Lower leg skin (tissue), 3 donors: ENCODE measurements at regions not wholly inside any gene's neighbourhood (a gene's known extent, or its start where the extent isn't known, plus 50 kb on each side); places are given as distances from the start of the nearest gene placed in this dataset.

ENCODE experiments used
- CTCF ChIP-seq, 3 donors: fragments of 450-650 bp; IDR thresholded peaks; one replicate each; pipeline ENCODE4 v1.5.1; 2016; ENCODE audit warnings: antibody characterized with exemption in 3 of 3, mild to moderate bottlenecking in 3 of 3, moderate library complexity in 2 of 3
- POLR2A ChIP-seq, 2 donors: fragments of 450-650 bp; IDR thresholded peaks; one replicate each; pipeline ENCODE4 v1.6.1; 2016 to 2017; ENCODE audit warnings: antibody characterized with exemption in 2 of 2, mild to moderate bottlenecking in 1 of 2, moderate library complexity in 1 of 2

GRCh38 chr4:111230265-111230664 lies 607.4 kb upstream of the PITX2 start:
- no peak for TF ChIP-seq CTCF (IDR thresholded peaks at IDR 0.05)
- no peak for TF ChIP-seq POLR2A (IDR thresholded peaks at IDR 0.05)
